Common myeloid progenitor, CD34-positive (primary cell): ENCODE measurements at regions not wholly inside any gene's neighbourhood (a gene's known extent, or its start where the extent isn't known, plus 50 kb on each side); places are given as distances from the start of the nearest gene placed in this dataset.

ENCODE experiments used
- CTCF ChIA-PET: fragments of 350-600 bp; sonication (Branson Sonifier 250); formaldehyde crosslinking; loops from one replicate; lab custom pipeline; 2021; ENCODE audit warnings: antibody characterized with exemption; lab: Charles Lee
- POLR2A ChIA-PET: fragments of 350-600 bp; sonication (Branson Sonifier 250); formaldehyde crosslinking; loops from one replicate; lab custom pipeline; 2021; ENCODE audit warnings: antibody characterized with exemption; lab: Charles Lee
- DNase-seq, 3 donors: peaks; one replicate each; pipeline versions ENCODE4 v3.0.0 to v3.0.0-alpha.2; 2013
- H3K27ac ChIP-seq, 2 experiments: 1 replicate in 1 of 2; 2 replicates in 1 of 2; pipeline ENCODE4 v1.7.0; 2013; ENCODE audit warnings: inconsistent platforms in 2 of 2, low read length in 2 of 2, mild to moderate bottlenecking in 2 of 2, low read depth in 1 of 2, moderate library complexity in 1 of 2; ENCODE audit not compliant: severe bottlenecking in 2 of 2, insufficient read depth in 1 of 2, poor library complexity in 1 of 2
- H3K27me3 ChIP-seq, 5 experiments: replicated peaks in 2 of 5; 1 replicate in 3 of 5; 2 replicates in 2 of 5; pipeline versions ENCODE4 v1.6.1 to v1.7.0; 2013; ENCODE audit warnings: low read length in 4 of 5, mild to moderate bottlenecking in 2 of 5, moderate library complexity in 2 of 5, inconsistent platforms in 1 of 5; ENCODE audit not compliant: insufficient read depth in 5 of 5, control insufficient read depth in 4 of 5
- H3K36me3 ChIP-seq, 4 experiments: 1 replicate in 2 of 4; 2 replicates in 2 of 4; pipeline versions ENCODE4 v1.6.1 to v1.7.0; 2013; ENCODE audit warnings: low read length in 3 of 4, control low read depth in 1 of 4, mild to moderate bottlenecking in 1 of 4; ENCODE audit not compliant: control insufficient read depth in 4 of 4, insufficient read depth in 4 of 4
- H3K4me1 ChIP-seq, 4 experiments: 1 replicate in 3 of 4; 2 replicates in 1 of 4; pipeline versions ENCODE4 v1.6.1 to v1.7.1; 2013; ENCODE audit warnings: low read length in 3 of 4, mild to moderate bottlenecking in 3 of 4, control low read depth in 1 of 4, inconsistent platforms in 1 of 4, moderate library complexity in 1 of 4; ENCODE audit not compliant: control insufficient read depth in 4 of 4, insufficient read depth in 4 of 4; ENCODE audit errors: control extremely low read depth in 1 of 4
- H3K4me3 ChIP-seq, 7 experiments: 1 replicate in 4 of 7; 2 replicates in 3 of 7; pipeline versions ENCODE4 v1.5.1 to v1.7.0; 2013; ENCODE audit warnings: mild to moderate bottlenecking in 7 of 7, low read length in 6 of 7, moderate library complexity in 6 of 7, inconsistent platforms in 2 of 7, low read depth in 2 of 7, control low read depth in 1 of 7; ENCODE audit not compliant: insufficient read depth in 4 of 7, control insufficient read depth in 1 of 7; ENCODE audit errors: extremely low read depth in 1 of 7
- H3K9me3 ChIP-seq, 5 experiments: 1 replicate in 4 of 5; 2 replicates in 1 of 5; pipeline versions ENCODE4 v1.6.1 to v1.7.1; 2013; ENCODE audit warnings: low read length in 4 of 5, mild to moderate bottlenecking in 2 of 5, inconsistent platforms in 1 of 5, low read depth in 1 of 5, moderate library complexity in 1 of 5; ENCODE audit not compliant: control insufficient read depth in 4 of 5, insufficient read depth in 2 of 5; ENCODE audit errors: control extremely low read depth in 1 of 5
- WGBS: methylation state at CpG from one replicate; pipeline ENCODE4 v1.1.5; 2013; ENCODE audit not compliant: insufficient coverage; 5-methylcytosine and 5-hydroxymethylcytosine counted together

DNA sequence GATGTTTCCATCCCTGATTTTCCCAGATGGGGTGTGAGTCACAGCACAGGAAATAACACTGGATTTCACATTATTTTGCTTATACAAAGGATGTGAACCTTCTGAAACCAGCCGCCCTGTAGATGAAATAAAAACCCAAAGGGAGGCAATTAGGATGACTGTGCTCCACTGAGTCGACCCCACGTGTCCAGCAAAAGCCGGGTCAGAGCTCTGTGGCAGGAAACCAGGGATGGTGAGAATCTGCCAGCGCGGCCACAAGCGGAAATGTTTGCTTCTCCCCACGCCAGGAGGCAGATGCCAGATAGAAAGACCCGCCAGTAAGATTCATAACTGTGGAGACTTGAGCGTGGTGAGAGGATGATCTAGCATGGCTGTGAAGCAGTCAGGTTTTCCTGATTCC lies 764.4 kb downstream of the LIG4 start:
- Histone ChIP-seq H3K4me1 (peaks cover 0 to 19% (median 11%) of the 10 kb centered on the region in 4 experiments), H3K4me3 (no peak overlapping the region), H3K9me3 (peaks cover 0 to 13% (median 2%) of the 10 kb centered on the region in 5 experiments), H3K27me3 (no peaks in the 10 kb centered on the region), H3K36me3 (no peaks in the 10 kb centered on the region), H3K27ac (no peak overlapping the region)
- CTCF ChIA-PET: no interaction called here
- POLR2A ChIA-PET: no interaction called here
- 48% methylated on average over 10 of the region's 10 CpGs for WGBS
- DNase-seq: peak; percentile 79 to 95 (median 94)

DNA sequence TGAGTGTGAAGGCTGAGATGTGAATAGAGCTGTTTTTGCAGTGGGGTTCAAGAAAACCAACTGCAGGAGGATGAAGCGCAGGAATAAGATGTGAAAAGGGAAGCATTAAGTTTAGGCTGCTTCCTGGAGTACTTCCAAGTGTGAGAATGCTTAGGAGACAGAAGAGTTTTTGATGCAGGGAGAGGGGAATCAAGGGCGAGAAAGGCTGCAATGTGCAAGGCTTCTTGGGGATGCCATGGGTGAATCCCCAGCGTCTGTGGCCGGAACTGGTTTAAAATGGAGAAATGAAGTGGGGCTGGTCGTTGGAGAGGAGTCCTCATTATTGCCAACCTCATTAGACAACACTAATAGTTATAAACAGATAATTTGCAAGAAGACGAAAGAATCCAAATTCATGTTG lies 764.9 kb downstream of the LIG4 start:
- DNase-seq: peak in 2 of 3 donors; percentile 63 to 64
- Histone ChIP-seq H3K4me3 (no peak overlapping the region), H3K36me3 (no peaks in the 10 kb centered on the region), H3K4me1 (peaks cover 0 to 19% (median 11%) of the 10 kb centered on the region in 4 experiments), H3K9me3 (peaks cover 0 to 13% (median 2%) of the 10 kb centered on the region in 5 experiments), H3K27ac (no peak overlapping the region), H3K27me3 (no peaks in the 10 kb centered on the region)
- WGBS: 40% methylated on average over 2 of the region's 6 CpGs
- ChIA-PET POLR2A (no interaction called here), CTCF (no interaction called here)

GRCh38 chr13:107447591-107447990 lies 767.7 kb downstream of the LIG4 start:
- H3K27ac ChIP-seq: no peak overlapping the region
- ChIA-PET CTCF (no interaction called here), POLR2A (no interaction called here)
- H3K4me3 ChIP-seq: no peak overlapping the region
- H3K27me3 ChIP-seq: no peaks in the 10 kb centered on the region
- 96% methylated on average over 4 of the region's 4 CpGs for WGBS
- H3K9me3 ChIP-seq: no peaks in the 10 kb centered on the region
- H3K36me3 ChIP-seq: no peaks in the 10 kb centered on the region
- H3K4me1 ChIP-seq: peaks cover 0 to 19% (median 11%) of the 10 kb centered on the region in 4 experiments
- DNase-seq: no peak

DNA sequence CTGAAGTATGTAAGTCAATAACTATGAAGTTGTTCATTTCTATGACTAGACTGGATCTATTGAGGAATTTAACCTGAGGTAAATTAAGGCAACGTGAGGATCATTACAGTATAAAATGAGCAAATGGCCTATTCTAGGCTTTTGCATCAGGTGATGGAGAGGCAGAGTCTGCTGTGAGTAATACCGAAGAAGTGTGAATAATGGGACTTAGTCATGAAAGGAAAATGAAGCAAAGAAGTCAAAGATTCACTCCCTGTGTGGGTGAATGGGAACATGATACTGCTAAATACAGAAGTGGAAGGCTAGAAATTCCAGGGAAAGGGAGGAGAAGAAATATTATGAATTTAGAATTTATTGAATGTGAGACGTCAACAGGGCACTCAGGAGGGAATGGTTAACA lies 774.1 kb downstream of the LIG4 start:
- no peak for DNase-seq
- Histone ChIP-seq H3K27ac (no peak overlapping the region), H3K4me3 (no peak overlapping the region), H3K27me3 (no peaks in the 10 kb centered on the region), H3K4me1 (no peaks in the 10 kb centered on the region), H3K36me3 (no peaks in the 10 kb centered on the region), H3K9me3 (no peaks in the 10 kb centered on the region)
- CTCF ChIA-PET: no interaction called here
- POLR2A ChIA-PET: no interaction called here
- 92% methylated on average over 3 of the region's 3 CpGs for WGBS

- no peaks in the 10 kb centered on the region for H3K36me3 ChIP-seq
- no CpG with 5 or more reads among the region's 1 CpG for WGBS
- ChIA-PET POLR2A (no interaction called here), CTCF (interaction anchor here (1.0 kb wide), 1 partner anchor 17 kb away, joined by 3 read pairs; no protein-coding TSS in a partner anchor)
- DNase-seq: no peak
- no peaks in the 10 kb centered on the region for H3K9me3 ChIP-seq
- no peaks in the 10 kb centered on the region for H3K27me3 ChIP-seq
- H3K4me1 ChIP-seq: peaks cover 0 to 6% (median 1%) of the 10 kb centered on the region in 4 experiments
- no peak overlapping the region for H3K27ac ChIP-seq
- H3K4me3 ChIP-seq: no peak overlapping the region
Observed at GRCh38 chr13:107438251-107438650, 777.1 kb downstream of the LIG4 start.

DNA sequence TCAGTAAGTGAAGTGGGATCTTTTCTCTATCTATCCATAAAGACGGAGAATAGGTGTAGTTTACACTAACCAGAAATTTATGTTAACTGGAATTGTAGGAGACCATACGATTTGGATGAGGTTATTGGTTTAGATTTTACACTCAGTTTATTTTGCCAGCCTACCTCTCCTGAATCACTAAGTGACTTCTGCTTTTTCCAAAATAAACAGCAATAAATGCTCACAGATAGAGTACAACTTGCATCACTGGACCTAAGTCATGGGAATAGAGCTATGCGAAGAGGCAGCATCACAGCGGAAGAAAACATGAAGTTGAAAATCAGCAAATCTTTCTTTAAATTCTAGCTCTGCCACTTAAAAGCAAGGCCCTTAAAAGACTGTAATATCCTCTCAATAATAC lies 781.0 kb downstream of the LIG4 start:
- DNase-seq: no peak
- Histone ChIP-seq H3K27ac (no peak overlapping the region), H3K4me1 (peaks cover 0 to 6% (median 1%) of the 10 kb centered on the region in 4 experiments), H3K4me3 (no peak overlapping the region), H3K36me3 (no peaks in the 10 kb centered on the region), H3K9me3 (no peaks in the 10 kb centered on the region), H3K27me3 (no peaks in the 10 kb centered on the region)
- WGBS: 95% methylated on average over 2 of the region's 4 CpGs
- ChIA-PET CTCF (interaction anchor here (1.4 kb wide), 1 partner anchor 10 kb away, joined by 3 read pairs; no protein-coding TSS in a partner anchor), POLR2A (no interaction called here)

DNA sequence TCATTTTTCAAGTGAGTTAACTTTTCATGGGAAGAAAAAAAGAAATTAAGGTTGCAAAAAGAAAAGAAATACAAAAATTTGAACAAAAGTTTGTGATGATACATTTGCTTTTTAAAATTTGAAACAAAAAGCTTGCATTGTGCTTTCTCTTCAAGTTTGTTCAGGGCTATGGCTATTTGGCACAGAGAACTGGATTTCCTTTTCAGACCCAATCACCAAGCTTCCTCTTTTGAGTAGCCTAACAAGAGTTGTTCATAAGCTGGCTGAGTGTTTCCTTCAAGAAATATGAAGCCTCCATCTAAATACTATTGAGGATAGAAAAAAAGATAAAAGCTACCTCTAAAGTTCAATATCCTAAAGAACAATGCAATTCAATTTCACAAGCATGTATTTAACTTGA lies 787.8 kb downstream of the LIG4 start:
- H3K36me3 ChIP-seq: no peaks in the 10 kb centered on the region
- peak; percentile 4 to 52 (median 42) for DNase-seq
- H3K4me1 ChIP-seq: peaks cover 0 to 5% (median 0%) of the 10 kb centered on the region in 4 experiments
- CTCF ChIA-PET: no interaction called here
- no peaks in the 10 kb centered on the region for H3K27me3 ChIP-seq
- H3K27ac ChIP-seq: no peak overlapping the region
- POLR2A ChIA-PET: no interaction called here
- no peak overlapping the region for H3K4me3 ChIP-seq
- H3K9me3 ChIP-seq: no peaks in the 10 kb centered on the region
